Pancreas (tissue), 10 donors: ENCODE measurements at regions not wholly inside any gene's neighbourhood (a gene's known extent, or its start where the extent isn't known, plus 50 kb on each side); places are given as distances from the start of the nearest gene placed in this dataset.

ENCODE experiments used
- ATAC-seq, 4 donors: fragments of 200-7000 bp; cut with Tn5 transposase; one replicate each; pipeline versions ENCODE4 v1.8.0 to v1.9.1; 2020; ENCODE audit warnings: mild to moderate bottlenecking in 4 of 4, moderate library complexity in 4 of 4
- DNase-seq, 6 donors: peaks; one replicate each; pipeline ENCODE4 v3.0.0-alpha.2; 2020
- FAIRE-seq: peaks from 2 replicates; lab custom pipeline; 2012; peaks lifted over from hg19 to GRCh38; lab: Jason Lieb, UNC
- H3K27ac ChIP-seq, 4 donors: fragments of 200-600 bp; sonication (generic); 1 replicate in 3 of 4; 2 replicates in 1 of 4; pipeline versions ENCODE4 v1.5.0 to v1.8.0; 2020
- H3K27me3 ChIP-seq, 4 donors: fragments of 200-600 bp; one replicate each; pipeline ENCODE4 v1.8.0; 2021
- H3K36me3 ChIP-seq, 3 donors: fragments of 200-600 bp; sonication (generic) in 1 of 3; one replicate each; pipeline versions ENCODE4 v1.5.0 to v1.8.0; 2020 to 2021
- H3K4me1 ChIP-seq, 3 donors: fragments of 200-600 bp; one replicate each; pipeline ENCODE4 v1.8.0; 2021
- H3K4me3 ChIP-seq, 4 donors: fragments of 200-600 bp; sonication (generic) in 2 of 4; one replicate each; pipeline versions ENCODE4 v1.5.0 to v1.8.0; 2020 to 2021
- H3K9me3 ChIP-seq, 4 donors: fragments of 200-600 bp; one replicate each; pipeline ENCODE4 v1.8.0; 2021
- CTCF ChIP-seq, 4 donors: fragments of 200-600 bp; sonication (generic) in 3 of 4; IDR thresholded peaks; one replicate each; pipeline versions ENCODE4 v1.5.0 to v1.8.0; 2021; ENCODE audit warnings: antibody characterized with exemption in 4 of 4
- WGBS, 2 donors: extraction: QIAGEN DNeasy Blood & Tissue Kit; methylation state at CpG; one replicate each; pipeline ENCODE4 v1.1.7; 2013; 5-methylcytosine and 5-hydroxymethylcytosine counted together
- intact Hi-C, 3 donors: fragments of 100-400 bp; cut with DNase I; formaldehyde crosslinking; loops; one replicate each; pipeline versions ENCODE4 v1.11.1 to v1.14.2; 2022
- donor health status: healthy with polysubstance abuse.
- donor health status: DM: no; HTN: no; CAD: no; lungs with moderate emphysema.
- donor health status: DM: no; HTN: no; CAD: no.
- donor health status: control.
- donor health status: control.
- donor health status: Bipolar disorder and iron deficiency.
- donor health status: DM: yes; HTN: yes; CAD: no.
- donor health status: DM: no; HTN: no; CAD: no.
- donor health status: DM: no; HTN: no; CAD: no.
- donor health status: DM: yes; HTN: yes; CAD: no.

GRCh38 chr20:53876956-53877355 lies 193.4 kb downstream of the BCAS1 start:
- WGBS, 2 donors = 91 to 96% methylated on average over 10 of the region's 10 CpGs
- Histone ChIP-seq H3K4me1 (peaks cover 0 to 9% (median 2%) of the 10 kb centered on the region in 3 donors), H3K27me3 (no peaks in the 10 kb centered on the region), H3K27ac (no peak overlapping the region), H3K9me3 (no peaks in the 10 kb centered on the region), H3K4me3 (no peak overlapping the region), H3K36me3 (no peaks in the 10 kb centered on the region)
- no peak for FAIRE-seq
- no peak for ATAC-seq
- DNase-seq = no peak
- TF ChIP-seq CTCF (IDR thresholded peaks at IDR 0.05) = no peak
- intact Hi-C loops = no loop called here

DNA sequence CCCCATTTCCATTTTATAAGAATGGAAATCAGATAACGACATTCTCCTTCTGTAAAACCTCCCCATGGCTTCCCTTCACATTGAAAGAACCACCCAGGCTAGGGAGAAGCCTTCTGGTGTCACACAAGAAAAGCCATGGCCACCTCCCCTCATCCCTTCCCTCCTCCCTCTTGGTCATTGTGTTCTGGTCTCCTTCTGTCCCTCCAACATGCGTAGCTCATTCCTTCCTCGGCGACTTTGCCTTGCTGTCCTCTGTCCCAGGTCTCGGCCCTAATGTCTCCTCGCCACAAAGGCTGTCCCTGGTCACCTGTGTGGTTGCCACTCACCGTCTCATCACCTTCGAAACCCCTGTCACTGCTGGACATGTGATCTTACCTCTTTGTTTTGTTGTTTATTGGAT lies 193.9 kb downstream of the BCAS1 start:
- FAIRE-seq = no peak
- WGBS, 2 donors = 80 to 93% methylated on average over 8 of the region's 8 CpGs
- H3K4me3 ChIP-seq = no peak overlapping the region
- no peaks in the 10 kb centered on the region for H3K36me3 ChIP-seq
- H3K27ac ChIP-seq = no peak overlapping the region
- peaks cover 0 to 14% (median 6%) of the 10 kb centered on the region in 3 donors for H3K4me1 ChIP-seq
- no peak for DNase-seq
- no peak for ATAC-seq
- H3K9me3 ChIP-seq = no peaks in the 10 kb centered on the region
- TF ChIP-seq CTCF (IDR thresholded peaks at IDR 0.05) = no peak
- intact Hi-C loops = no loop called here
- no peaks in the 10 kb centered on the region for H3K27me3 ChIP-seq

- H3K27me3 ChIP-seq = no peaks in the 10 kb centered on the region
- no peak overlapping the region for H3K4me3 ChIP-seq
- intact Hi-C loops = no loop called here
- no peaks in the 10 kb centered on the region for H3K9me3 ChIP-seq
- no peak overlapping the region for H3K27ac ChIP-seq
- peaks cover 7 to 24% (median 14%) of the 10 kb centered on the region in 3 donors for H3K4me1 ChIP-seq
- no peak for TF ChIP-seq CTCF (IDR thresholded peaks at IDR 0.05)
- ATAC-seq = no peak
- no peaks in the 10 kb centered on the region for H3K36me3 ChIP-seq
- DNase-seq = no peak
- FAIRE-seq = no peak
- 89 to 92% methylated on average over 14 of the region's 14 CpGs for WGBS, 2 donors
Measured at GRCh38 chr20:53875452-53875851, 194.9 kb downstream of the BCAS1 start.

DNA sequence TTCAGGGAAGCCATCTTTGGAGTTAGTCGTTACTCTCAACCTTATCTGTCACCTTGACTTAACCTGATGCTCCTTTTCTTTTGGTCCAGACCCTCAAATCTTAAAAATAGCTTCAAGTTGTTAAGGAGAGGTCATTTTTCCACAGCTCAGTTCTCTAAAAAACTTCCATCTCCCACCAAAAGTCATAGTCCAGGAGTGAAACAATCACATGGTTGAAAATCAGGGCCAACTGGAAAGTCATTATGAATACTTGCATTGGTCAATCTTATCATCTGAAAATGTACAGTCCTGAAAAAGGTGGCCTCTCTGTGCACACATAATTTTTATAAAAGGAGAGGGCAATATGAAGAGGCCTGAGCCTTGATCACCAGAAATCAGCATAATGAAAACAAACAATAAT lies 195.7 kb downstream of the BCAS1 start:
- 85 to 87% methylated on average over 1 of the region's 1 CpG for WGBS, 2 donors
- ATAC-seq (no peak), FAIRE-seq (no peak), DNase-seq (no peak)
- no peak for TF ChIP-seq CTCF (IDR thresholded peaks at IDR 0.05)
- H3K36me3 ChIP-seq = no peaks in the 10 kb centered on the region
- intact Hi-C loops = no loop called here
- H3K9me3 ChIP-seq = no peaks in the 10 kb centered on the region
- H3K27me3 ChIP-seq = no peaks in the 10 kb centered on the region
- H3K4me3 ChIP-seq = no peak overlapping the region
- no peak overlapping the region for H3K27ac ChIP-seq
- H3K4me1 ChIP-seq = peaks cover 14 to 31% (median 21%) of the 10 kb centered on the region in 3 donors

DNA sequence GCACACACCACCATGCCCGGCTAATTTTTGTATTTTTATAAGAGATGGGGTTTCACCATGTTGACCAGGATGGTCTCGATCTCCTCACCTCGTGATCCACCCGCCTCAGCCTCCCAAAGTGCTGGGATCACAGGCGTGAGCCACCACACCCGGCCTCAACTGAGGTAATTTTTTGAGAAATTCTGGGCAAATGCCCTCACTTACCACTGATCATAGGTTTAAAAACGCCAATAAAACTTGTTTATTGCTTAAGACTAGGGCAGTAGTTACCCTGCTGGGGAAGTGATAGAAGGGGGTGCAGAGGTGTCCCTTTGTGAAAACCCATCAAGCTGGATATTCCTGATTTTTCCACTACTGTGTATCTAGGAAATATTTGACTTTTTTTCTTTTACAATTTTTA lies 196.3 kb downstream of the BCAS1 start:
- ATAC-seq (no peak), FAIRE-seq (no peak), DNase-seq (no peak)
- Histone ChIP-seq H3K36me3 (no peaks in the 10 kb centered on the region), H3K27me3 (no peaks in the 10 kb centered on the region), H3K9me3 (no peaks in the 10 kb centered on the region), H3K4me3 (no peak overlapping the region), H3K27ac (no peak overlapping the region), H3K4me1 (peaks cover 14 to 37% (median 26%) of the 10 kb centered on the region in 3 donors)
- intact Hi-C loops = no loop called here
- TF ChIP-seq CTCF (IDR thresholded peaks at IDR 0.05) = no peak
- WGBS, 2 donors = 86 to 88% methylated on average over 7 of the region's 7 CpGs
